HCT116 (cell line): ENCODE measurements at regions not wholly inside any gene's neighbourhood (a gene's known extent, or its start where the extent isn't known, plus 50 kb on each side); places are given as distances from the start of the nearest gene placed in this dataset.

ENCODE experiments used
- ATF3 ChIP-seq: IDR thresholded peaks from 2 replicates; pipeline ENCODE4 v1.6.1; 2012
- CTCF ChIP-seq, 3 experiments: fragments of 200-600 bp in 1 of 3; sonication (generic) in 1 of 3; IDR thresholded peaks in 2 of 3; conservative IDR thresholded peaks in 1 of 3; 2 replicates each; pipeline ENCODE4 v1.5.1; 2012 to 2017; ENCODE audit warnings: low read depth in 2 of 3, low read length in 2 of 3, antibody characterized with exemption in 1 of 3, borderline replicate concordance in 1 of 3, control low read depth in 1 of 3, mild to moderate bottlenecking in 1 of 3, mixed read lengths in 1 of 3, mixed run types in 1 of 3, moderate library complexity in 1 of 3; ENCODE audit not compliant: insufficient read depth in 1 of 3
- EGR1 ChIP-seq: IDR thresholded peaks from 2 replicates; pipeline ENCODE4 v1.6.1; 2012; ENCODE audit warnings: low read depth
- EZH2 ChIP-seq: fragments of 200-600 bp; sonication (generic); IDR thresholded peaks from 2 replicates; pipeline ENCODE4 v1.6.1; 2017; ENCODE audit warnings: antibody characterized with exemption, mixed run types
- FOSL1 ChIP-seq: IDR thresholded peaks from 2 replicates; pipeline ENCODE4 v1.6.1; 2012; ENCODE audit warnings: low read depth
- MAX ChIP-seq: IDR thresholded peaks from 2 replicates; pipeline ENCODE4 v1.6.1; 2012
- POLR2A ChIP-seq: IDR thresholded peaks from 2 replicates; pipeline ENCODE4 v1.7.0; 2011; ENCODE audit warnings: borderline replicate concordance; ENCODE audit not compliant: insufficient read depth, insufficient read length; ENCODE audit errors: extremely low read depth
- POLR2AphosphoS5 ChIP-seq: IDR thresholded peaks from 2 replicates; pipeline ENCODE4 v1.6.1; 2011; ENCODE audit warnings: mild to moderate bottlenecking, low read depth, low read length, moderate library complexity
- RAD21 ChIP-seq: IDR thresholded peaks from 2 replicates; pipeline ENCODE4 v1.6.1; 2012; ENCODE audit warnings: low read depth, mild to moderate bottlenecking
- SP1 ChIP-seq: IDR thresholded peaks from 2 replicates; pipeline ENCODE4 v1.6.1; 2012; ENCODE audit warnings: low read depth

GRCh38 chr4:17203797-17204196, 305.4 kb upstream of the LDB2 start:
- TF ChIP-seq CTCF (IDR thresholded peaks at IDR 0.05 in 2 of 3, conservative IDR thresholded peaks at IDR 0.05 in 1 of 3; ENCODE audit: borderline replicate concordance in 1 of 3, insufficient read depth in 1 of 3, low read depth in 2 of 3, low read length in 2 of 3) (no peak), EZH2 (no peak), FOSL1 (no peak), SP1 (no peak), MAX (no peak), RAD21 (no peak), EGR1 (no peak), POLR2AphosphoS5 (no peak), ATF3 (no peak), POLR2A (no peak)
